ENCODE measurements at regions not wholly inside any gene's neighbourhood (a gene's known extent, or its start where the extent isn't known, plus 50 kb on each side); places are given as distances from the start of the nearest gene placed in this dataset.

DNA sequence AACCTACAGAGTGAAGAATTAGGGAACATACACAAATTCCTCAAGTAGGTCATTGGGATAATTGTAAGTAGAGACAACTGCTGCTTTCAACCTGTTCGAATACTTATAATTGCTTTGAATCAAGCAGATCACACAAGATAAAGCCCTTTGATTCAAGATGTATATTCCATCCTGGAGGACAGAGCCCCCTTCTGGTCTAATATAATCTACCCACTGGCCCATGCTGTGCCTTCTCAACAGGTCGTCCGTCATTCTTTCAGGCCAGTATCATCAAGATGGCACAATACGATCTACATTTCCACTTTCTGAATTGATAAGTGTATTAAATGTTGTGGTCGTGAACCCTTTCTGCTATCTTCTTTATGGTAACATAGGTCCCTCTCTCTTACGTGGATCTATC is 387.0 kb upstream of the CDH19 start:
- Histone ChIP-seq H3K79me2 (ENCODE audit: control insufficient read depth, low read length) (no peaks in the 10 kb centered on the region), H3F3A (ENCODE audit: control insufficient read depth, insufficient read depth) (no peaks in the 10 kb centered on the region), H3K4me1 (ENCODE audit: control insufficient read depth, low read length) (no peaks in the 10 kb centered on the region), H3K36me3 (ENCODE audit: control insufficient read depth, low read length) (no peaks in the 10 kb centered on the region), H3K4me3 (ENCODE audit: low read length) (no peak overlapping the region), H3K9me2 (replicated peaks; ENCODE audit: control insufficient read depth, low read length) (no peaks in the 10 kb centered on the region), H4K20me1 (ENCODE audit: control insufficient read depth, insufficient read depth, low read depth, low read length) (no peaks in the 10 kb centered on the region), H3K27me3 (ENCODE audit: control insufficient read depth, low read length) (no peaks in the 10 kb centered on the region), H3K4me2 (ENCODE audit: low read length) (no peak overlapping the region), H3K9me3 (ENCODE audit: control insufficient read depth, insufficient read depth, low read length) (no peaks in the 10 kb centered on the region), H3K27ac (ENCODE audit: low read depth, low read length) (no peak overlapping the region)
- no peak for TF ChIP-seq EZH2phosphoT487 (IDR thresholded peaks at IDR 0.05; ENCODE audit: borderline replicate concordance, low read length)
- TF ChIP-seq, protein P1, sequence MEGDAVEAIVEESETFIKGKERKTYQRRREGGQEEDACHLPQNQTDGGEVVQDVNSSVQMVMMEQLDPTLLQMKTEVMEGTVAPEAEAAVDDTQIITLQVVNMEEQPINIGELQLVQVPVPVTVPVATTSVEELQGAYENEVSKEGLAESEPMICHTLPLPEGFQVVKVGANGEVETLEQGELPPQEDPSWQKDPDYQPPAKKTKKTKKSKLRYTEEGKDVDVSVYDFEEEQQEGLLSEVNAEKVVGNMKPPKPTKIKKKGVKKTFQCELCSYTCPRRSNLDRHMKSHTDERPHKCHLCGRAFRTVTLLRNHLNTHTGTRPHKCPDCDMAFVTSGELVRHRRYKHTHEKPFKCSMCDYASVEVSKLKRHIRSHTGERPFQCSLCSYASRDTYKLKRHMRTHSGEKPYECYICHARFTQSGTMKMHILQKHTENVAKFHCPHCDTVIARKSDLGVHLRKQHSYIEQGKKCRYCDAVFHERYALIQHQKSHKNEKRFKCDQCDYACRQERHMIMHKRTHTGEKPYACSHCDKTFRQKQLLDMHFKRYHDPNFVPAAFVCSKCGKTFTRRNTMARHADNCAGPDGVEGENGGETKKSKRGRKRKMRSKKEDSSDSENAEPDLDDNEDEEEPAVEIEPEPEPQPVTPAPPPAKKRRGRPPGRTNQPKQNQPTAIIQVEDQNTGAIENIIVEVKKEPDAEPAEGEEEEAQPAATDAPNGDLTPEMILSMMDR (IDR thresholded peaks at IDR 0.05; ENCODE audit: low read depth, low read length, poor library complexity, severe bottlenecking) = no peak

DNA sequence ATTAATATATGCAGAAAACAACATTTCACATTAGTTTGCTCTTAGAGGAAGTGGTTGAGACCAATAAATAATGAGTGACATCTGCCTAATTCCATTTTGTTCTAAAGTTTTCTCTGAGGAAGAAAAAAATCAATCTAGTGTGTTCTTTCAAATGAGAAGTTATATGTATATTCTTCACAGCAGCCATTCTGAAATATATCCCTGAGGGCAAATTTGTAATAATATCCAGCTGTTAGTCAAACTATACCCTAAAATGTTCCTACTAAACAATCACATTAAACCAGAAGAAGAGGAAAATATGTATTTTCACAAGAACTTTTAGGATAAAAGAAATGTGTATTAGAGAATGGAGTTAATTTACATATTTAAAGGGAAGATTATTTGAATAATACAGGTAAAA is 375.1 kb upstream of the CDH19 start:
- no peaks in the 10 kb centered on the region for H3K79me2 ChIP-seq (ENCODE audit: control insufficient read depth, low read length)
- no peaks in the 10 kb centered on the region for H4K20me1 ChIP-seq (ENCODE audit: control insufficient read depth, insufficient read depth, low read depth, low read length)
- TF ChIP-seq, protein P1 (IDR thresholded peaks at IDR 0.05; ENCODE audit: low read depth, low read length, poor library complexity, severe bottlenecking) = no peak
- TF ChIP-seq EZH2phosphoT487 (IDR thresholded peaks at IDR 0.05; ENCODE audit: borderline replicate concordance, low read length) = no peak
- H3K36me3 ChIP-seq (ENCODE audit: control insufficient read depth, low read length) = no peaks in the 10 kb centered on the region
- no peak overlapping the region for H3K4me2 ChIP-seq (ENCODE audit: low read length)
- no peaks in the 10 kb centered on the region for H3K9me3 ChIP-seq (ENCODE audit: control insufficient read depth, insufficient read depth, low read length)
- no peak overlapping the region for H3K27ac ChIP-seq (ENCODE audit: low read depth, low read length)
- no peaks in the 10 kb centered on the region for H3K9me2 ChIP-seq (replicated peaks; ENCODE audit: control insufficient read depth, low read length)
- no peak overlapping the region for H3K4me3 ChIP-seq (ENCODE audit: low read length)
- H3K27me3 ChIP-seq (ENCODE audit: control insufficient read depth, low read length) = no peaks in the 10 kb centered on the region
- H3F3A ChIP-seq (ENCODE audit: control insufficient read depth, insufficient read depth) = no peaks in the 10 kb centered on the region
- no peaks in the 10 kb centered on the region for H3K4me1 ChIP-seq (ENCODE audit: control insufficient read depth, low read length)

DNA sequence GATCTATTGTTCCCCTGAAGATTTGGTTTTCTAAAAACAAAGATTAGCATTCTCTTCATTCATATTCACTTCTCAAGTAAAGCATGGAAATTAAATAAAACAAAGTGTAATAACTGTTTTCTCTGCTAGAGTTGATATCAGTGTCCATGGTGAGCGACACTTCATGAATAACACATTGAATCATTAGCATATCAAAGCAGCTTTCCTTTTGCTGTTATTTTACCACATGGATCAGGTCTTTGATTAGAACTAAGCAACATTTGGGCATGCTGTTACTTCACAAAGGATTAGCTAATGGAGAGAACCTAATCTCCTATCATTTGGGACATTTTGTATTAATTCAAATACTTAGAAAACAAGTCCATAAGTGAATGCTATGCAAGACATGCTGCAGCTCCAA is 368.8 kb upstream of the CDH19 start:
- Histone ChIP-seq H3K4me2 (ENCODE audit: low read length) (no peak overlapping the region), H3K9me2 (replicated peaks; ENCODE audit: control insufficient read depth, low read length) (no peaks in the 10 kb centered on the region), H3K4me1 (ENCODE audit: control insufficient read depth, low read length) (no peaks in the 10 kb centered on the region), H3K9me3 (ENCODE audit: control insufficient read depth, insufficient read depth, low read length) (no peaks in the 10 kb centered on the region), H3K27me3 (ENCODE audit: control insufficient read depth, low read length) (no peaks in the 10 kb centered on the region), H3K79me2 (ENCODE audit: control insufficient read depth, low read length) (no peaks in the 10 kb centered on the region), H3K4me3 (ENCODE audit: low read length) (no peak overlapping the region), H4K20me1 (ENCODE audit: control insufficient read depth, insufficient read depth, low read depth, low read length) (no peaks in the 10 kb centered on the region), H3K36me3 (ENCODE audit: control insufficient read depth, low read length) (no peaks in the 10 kb centered on the region), H3K27ac (ENCODE audit: low read depth, low read length) (no peak overlapping the region), H3F3A (ENCODE audit: control insufficient read depth, insufficient read depth) (no peaks in the 10 kb centered on the region)
- TF ChIP-seq EZH2phosphoT487 (IDR thresholded peaks at IDR 0.05; ENCODE audit: borderline replicate concordance, low read length) = no peak
- TF ChIP-seq, protein P1 (IDR thresholded peaks at IDR 0.05; ENCODE audit: low read depth, low read length, poor library complexity, severe bottlenecking) = no peak

DNA sequence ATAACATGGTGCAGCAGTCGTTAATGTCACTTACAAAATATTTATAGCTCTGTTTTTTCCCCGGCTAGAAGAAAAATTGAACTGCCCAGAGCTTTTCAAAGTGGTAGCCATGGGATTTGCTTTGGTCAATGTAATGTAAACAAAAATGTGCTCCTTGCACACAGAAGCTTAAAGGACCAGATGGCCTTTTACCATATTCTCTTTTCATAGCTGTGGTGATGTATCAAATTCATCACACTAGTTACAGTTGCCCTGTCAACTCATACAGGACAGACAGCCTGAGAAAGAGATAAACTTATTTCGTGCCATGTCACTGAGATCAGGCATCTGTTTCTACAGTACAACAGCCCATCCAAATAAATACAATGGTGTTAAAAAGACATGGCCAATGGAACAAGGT is 368.1 kb upstream of the CDH19 start:
- H3K9me2 ChIP-seq (replicated peaks; ENCODE audit: control insufficient read depth, low read length) = no peaks in the 10 kb centered on the region
- H3K4me3 ChIP-seq (ENCODE audit: low read length) = no peak overlapping the region
- H3K79me2 ChIP-seq (ENCODE audit: control insufficient read depth, low read length) = no peaks in the 10 kb centered on the region

More for the DNA sequence above, 368.1 kb upstream of the CDH19 start:
- TF ChIP-seq, protein P1 (IDR thresholded peaks at IDR 0.05; ENCODE audit: low read depth, low read length, poor library complexity, severe bottlenecking) = no peak
- TF ChIP-seq EZH2phosphoT487 (IDR thresholded peaks at IDR 0.05; ENCODE audit: borderline replicate concordance, low read length) = no peak
- no peaks in the 10 kb centered on the region for H4K20me1 ChIP-seq (ENCODE audit: control insufficient read depth, insufficient read depth, low read depth, low read length)
- no peaks in the 10 kb centered on the region for H3K4me1 ChIP-seq (ENCODE audit: control insufficient read depth, low read length)
- no peaks in the 10 kb centered on the region for H3K9me3 ChIP-seq (ENCODE audit: control insufficient read depth, insufficient read depth, low read length)
- H3K36me3 ChIP-seq (ENCODE audit: control insufficient read depth, low read length) = no peaks in the 10 kb centered on the region
- no peaks in the 10 kb centered on the region for H3F3A ChIP-seq (ENCODE audit: control insufficient read depth, insufficient read depth)
- no peak overlapping the region for H3K4me2 ChIP-seq (ENCODE audit: low read length)
- no peaks in the 10 kb centered on the region for H3K27me3 ChIP-seq (ENCODE audit: control insufficient read depth, low read length)
- H3K27ac ChIP-seq (ENCODE audit: low read depth, low read length) = no peak overlapping the region
